Neural progenitor cell (in vitro differentiated cells): ENCODE measurements at regions not wholly inside any gene's neighbourhood (a gene's known extent, or its start where the extent isn't known, plus 50 kb on each side); places are given as distances from the start of the nearest gene placed in this dataset.

Experiments used
- DNase-seq: peaks from one replicate; pipeline ENCODE4 v3.0.0-alpha.2; 2016; ENCODE audit warnings: low spot score
- H2AFZ ChIP-seq: fragments of 200-600 bp; sonication (generic); replicated peaks from 2 replicates; pipeline ENCODE4 v1.6.1; 2016; ENCODE audit warnings: antibody characterized with exemption
- H3F3A ChIP-seq: fragments of 200-600 bp; sonication (generic); 2 replicates; pipeline ENCODE4 v1.6.1; 2016; ENCODE audit warnings: antibody characterized with exemption, low read depth
- H3K27ac ChIP-seq: fragments of 200-600 bp; sonication (generic); 2 replicates; pipeline ENCODE4 v1.5.1; 2016; ENCODE audit warnings: mild to moderate bottlenecking
- H3K27me3 ChIP-seq: fragments of 200-600 bp; sonication (generic); 2 replicates; pipeline ENCODE4 v1.6.1; 2016; ENCODE audit warnings: mild to moderate bottlenecking, moderate library complexity
- H3K36me3 ChIP-seq: fragments of 200-600 bp; sonication (generic); 2 replicates; pipeline ENCODE4 v1.5.1; 2016
- H3K4me1 ChIP-seq: fragments of 200-600 bp; sonication (generic); 2 replicates; pipeline ENCODE4 v1.6.1; 2016; ENCODE audit warnings: mixed run types
- H3K4me2 ChIP-seq: fragments of 200-600 bp; sonication (generic); 2 replicates; pipeline ENCODE4 v1.6.1; 2016
- H3K4me3 ChIP-seq: fragments of 200-600 bp; sonication (generic); 2 replicates; pipeline ENCODE4 v1.5.1; 2016
- H3K79me2 ChIP-seq: fragments of 200-600 bp; sonication (generic); 2 replicates; pipeline ENCODE4 v1.6.1; 2016; ENCODE audit warnings: low read depth
- H3K9ac ChIP-seq: fragments of 200-600 bp; sonication (generic); 2 replicates; pipeline ENCODE4 v1.6.1; 2016
- H3K9me3 ChIP-seq: fragments of 200-600 bp; sonication (generic); 2 replicates; pipeline ENCODE4 v1.5.1; 2016; ENCODE audit warnings: low read depth
- H4K20me1 ChIP-seq: fragments of 200-600 bp; sonication (generic); 2 replicates; pipeline ENCODE4 v1.6.1; 2016; ENCODE audit warnings: low read depth
- H3K27ac Mint-ChIP-seq: 3 replicates; pipeline ENCODE4 v1.8.0; 2021; ENCODE audit warnings: mixed read lengths
- H3K27me3 Mint-ChIP-seq: 2 replicates; pipeline ENCODE4 v1.8.0; 2022; ENCODE audit warnings: low read depth, mild to moderate bottlenecking, inconsistent platforms, moderate library complexity, mixed read lengths; ENCODE audit not compliant: insufficient read depth
- H3K36me3 Mint-ChIP-seq: 3 replicates; pipeline ENCODE4 v1.8.0; 2021; ENCODE audit warnings: mixed read lengths
- H3K4me1 Mint-ChIP-seq: 3 replicates; pipeline ENCODE4 v1.8.0; 2021; ENCODE audit warnings: mixed read lengths
- H3K4me3 Mint-ChIP-seq: 3 replicates; pipeline ENCODE4 v1.8.0; 2021; ENCODE audit warnings: mild to moderate bottlenecking, moderate library complexity, mixed read lengths
- H3K9me3 Mint-ChIP-seq: 3 replicates; pipeline ENCODE4 v1.8.0; 2020; ENCODE audit warnings: mixed read lengths
- EZH2 ChIP-seq: fragments of 200-600 bp; sonication (generic); IDR thresholded peaks from 2 replicates; pipeline ENCODE4 v1.6.1; 2017; ENCODE audit warnings: antibody characterized with exemption, mild to moderate bottlenecking, moderate library complexity
- EZH2phosphoT487 ChIP-seq: fragments of 200-600 bp; sonication (generic); IDR thresholded peaks from 2 replicates; pipeline ENCODE4 v1.6.1; 2017; ENCODE audit warnings: antibody characterized with exemption
- TF ChIP-seq, protein P1 (sequence below): fragments of 200-600 bp; sonication (generic); IDR thresholded peaks from 2 replicates; pipeline ENCODE4 v1.5.1; 2017; ENCODE audit warnings: antibody characterized with exemption, mild to moderate bottlenecking

DNA sequence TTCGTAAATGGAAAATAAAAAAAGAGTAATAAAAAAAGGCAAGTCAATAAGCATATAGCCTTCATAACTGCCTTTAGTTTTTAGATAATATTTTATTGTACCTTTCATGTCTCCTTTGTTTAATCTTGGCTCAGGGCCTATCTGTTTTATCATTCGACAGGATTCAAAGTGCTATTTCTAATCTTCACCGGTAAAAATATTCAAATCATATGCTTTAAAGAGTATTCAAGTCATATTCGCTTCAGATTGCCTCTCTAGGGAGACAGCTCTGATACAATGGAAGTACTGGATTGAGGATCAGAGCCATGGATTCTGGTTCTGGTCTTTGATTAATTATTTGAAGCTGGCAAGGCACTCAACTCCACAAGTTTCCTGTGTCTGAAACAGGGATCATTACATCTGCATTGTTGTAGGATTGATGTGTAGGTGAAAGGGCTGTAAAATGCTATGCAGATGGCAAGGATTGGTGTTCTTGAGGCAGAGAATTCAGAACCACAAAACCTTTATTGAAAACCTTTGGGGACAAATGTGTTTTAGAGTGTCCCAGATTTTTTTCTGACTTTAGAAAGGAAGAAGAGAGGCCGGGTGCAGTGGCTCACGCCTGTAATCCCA is 84.3 kb upstream of the RAPH1 start:
- no peak overlapping the region for H3K4me3 Mint-ChIP-seq
- H3K36me3 Mint-ChIP-seq: no peaks in the 10 kb centered on the region
- H3K27ac Mint-ChIP-seq: no peak overlapping the region
- H3F3A ChIP-seq: no peaks in the 10 kb centered on the region
- no peaks in the 10 kb centered on the region for H4K20me1 ChIP-seq
- no peaks in the 10 kb centered on the region for H3K27me3 ChIP-seq
- H3K9me3 Mint-ChIP-seq: peaks cover 2% of the 10 kb centered on the region
- no peaks in the 10 kb centered on the region for H3K79me2 ChIP-seq
- H3K4me2 ChIP-seq: no peak overlapping the region
- no peak overlapping the region for H3K27ac ChIP-seq
- no peak overlapping the region for H3K9ac ChIP-seq
- H3K36me3 ChIP-seq: no peaks in the 10 kb centered on the region
- no peak overlapping the region for H3K4me3 ChIP-seq
- H2AFZ ChIP-seq: no peak overlapping the region
- no peaks in the 10 kb centered on the region for H3K4me1 ChIP-seq
- H3K27me3 Mint-ChIP-seq: peaks cover 3% of the 10 kb centered on the region
- no peak for DNase-seq
- no peaks in the 10 kb centered on the region for H3K9me3 ChIP-seq
- peaks cover 6% of the 10 kb centered on the region for H3K4me1 Mint-ChIP-seq
- TF ChIP-seq, protein P1, sequence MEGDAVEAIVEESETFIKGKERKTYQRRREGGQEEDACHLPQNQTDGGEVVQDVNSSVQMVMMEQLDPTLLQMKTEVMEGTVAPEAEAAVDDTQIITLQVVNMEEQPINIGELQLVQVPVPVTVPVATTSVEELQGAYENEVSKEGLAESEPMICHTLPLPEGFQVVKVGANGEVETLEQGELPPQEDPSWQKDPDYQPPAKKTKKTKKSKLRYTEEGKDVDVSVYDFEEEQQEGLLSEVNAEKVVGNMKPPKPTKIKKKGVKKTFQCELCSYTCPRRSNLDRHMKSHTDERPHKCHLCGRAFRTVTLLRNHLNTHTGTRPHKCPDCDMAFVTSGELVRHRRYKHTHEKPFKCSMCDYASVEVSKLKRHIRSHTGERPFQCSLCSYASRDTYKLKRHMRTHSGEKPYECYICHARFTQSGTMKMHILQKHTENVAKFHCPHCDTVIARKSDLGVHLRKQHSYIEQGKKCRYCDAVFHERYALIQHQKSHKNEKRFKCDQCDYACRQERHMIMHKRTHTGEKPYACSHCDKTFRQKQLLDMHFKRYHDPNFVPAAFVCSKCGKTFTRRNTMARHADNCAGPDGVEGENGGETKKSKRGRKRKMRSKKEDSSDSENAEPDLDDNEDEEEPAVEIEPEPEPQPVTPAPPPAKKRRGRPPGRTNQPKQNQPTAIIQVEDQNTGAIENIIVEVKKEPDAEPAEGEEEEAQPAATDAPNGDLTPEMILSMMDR: no peak
- TF ChIP-seq EZH2: no peak
- TF ChIP-seq EZH2phosphoT487: no peak

DNA sequence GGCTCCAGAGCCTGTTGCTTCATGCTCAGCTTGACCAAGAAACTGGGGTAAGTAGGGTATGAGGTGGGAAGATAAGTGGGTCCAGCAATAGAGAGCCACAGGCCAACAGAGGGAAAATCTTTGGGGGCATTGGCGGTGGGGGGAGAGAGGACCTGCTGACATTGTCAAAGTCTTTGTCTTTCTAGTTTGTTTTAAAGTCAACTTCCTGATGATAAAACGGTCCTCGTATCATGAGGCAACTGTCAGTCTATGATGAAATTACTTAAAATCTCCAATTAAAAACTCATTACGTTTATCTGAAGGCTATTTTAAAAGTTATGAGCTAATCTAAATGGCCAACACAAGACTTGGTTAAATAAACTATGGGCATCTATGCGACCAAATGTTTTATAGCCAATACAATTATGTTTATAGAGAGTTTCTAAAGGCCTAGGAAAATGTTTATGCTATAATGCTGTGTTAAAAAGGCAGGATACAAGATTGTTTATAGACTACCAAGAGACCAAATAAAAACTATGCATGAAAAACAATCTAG is 84.4 kb upstream of the CD28 start:
- no peak for DNase-seq
- Mint-ChIP-seq H3K9me3 (peaks cover 2% of the 10 kb centered on the region), H3K27ac (no peak overlapping the region), H3K4me3 (no peak overlapping the region), H3K36me3 (no peaks in the 10 kb centered on the region), H3K27me3 (no peaks in the 10 kb centered on the region), H3K4me1 (peaks cover 6% of the 10 kb centered on the region)
- Histone ChIP-seq H3K4me2 (no peak overlapping the region), H3K79me2 (no peaks in the 10 kb centered on the region), H3K27me3 (no peaks in the 10 kb centered on the region), H3K4me3 (no peak overlapping the region), H4K20me1 (no peaks in the 10 kb centered on the region), H3K9me3 (no peaks in the 10 kb centered on the region), H3K27ac (no peak overlapping the region), H2AFZ (no peak overlapping the region), H3K9ac (no peak overlapping the region), H3K36me3 (no peaks in the 10 kb centered on the region), H3K4me1 (no peaks in the 10 kb centered on the region), H3F3A (no peaks in the 10 kb centered on the region)
- TF ChIP-seq, protein P1: no peak
- no peak for TF ChIP-seq EZH2
- no peak for TF ChIP-seq EZH2phosphoT487

DNA sequence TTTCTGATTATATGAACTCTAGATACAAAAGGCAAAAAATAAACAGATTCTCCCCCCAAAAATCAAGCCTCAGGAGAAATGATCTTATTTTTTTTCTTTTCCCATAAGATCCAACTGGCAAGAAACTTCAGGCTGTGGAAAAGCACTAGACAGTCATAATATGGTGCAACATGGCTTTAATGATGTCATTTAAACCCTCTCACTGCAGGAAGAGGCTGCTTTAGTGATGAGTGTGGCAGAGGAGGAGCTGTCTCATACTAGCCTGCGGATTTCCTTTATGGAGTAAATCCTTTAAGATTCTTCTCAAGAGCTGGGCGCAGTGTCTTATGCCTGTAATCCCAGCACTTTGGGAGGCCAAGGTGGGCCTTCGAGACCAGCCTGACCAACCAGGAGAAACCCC is 83.3 kb upstream of the CD28 start:
- Histone ChIP-seq H3K79me2 (no peaks in the 10 kb centered on the region), H3K36me3 (no peaks in the 10 kb centered on the region), H3K9me3 (no peaks in the 10 kb centered on the region), H3K9ac (no peak overlapping the region), H3K4me3 (no peak overlapping the region), H3K27me3 (no peaks in the 10 kb centered on the region), H3F3A (no peaks in the 10 kb centered on the region), H3K27ac (no peak overlapping the region), H4K20me1 (no peaks in the 10 kb centered on the region), H2AFZ (no peak overlapping the region), H3K4me2 (no peak overlapping the region), H3K4me1 (no peaks in the 10 kb centered on the region)
- DNase-seq: peak; percentile 17
- Mint-ChIP-seq H3K4me1 (peaks cover 6% of the 10 kb centered on the region), H3K27me3 (no peaks in the 10 kb centered on the region), H3K27ac (no peak overlapping the region), H3K4me3 (no peak overlapping the region), H3K36me3 (no peaks in the 10 kb centered on the region), H3K9me3 (peaks cover 2% of the 10 kb centered on the region)
- TF ChIP-seq EZH2phosphoT487 (no peak), EZH2 (no peak)
- TF ChIP-seq, protein P1: no peak
